ENCODE measurements at regions not wholly inside any gene's neighbourhood (a gene's known extent, or its start where the extent isn't known, plus 50 kb on each side); places are given as distances from the start of the nearest gene placed in this dataset.
"Not testable (repeated sequence)": the region's sequence is repeated elsewhere in the genome, so short reads cannot be mapped to it uniquely, and the experiment has no call there.

- DNase-seq (ENCODE audit: extremely low read depth, low read depth): no peak
- TF ChIP-seq CTCF (IDR thresholded peaks at IDR 0.05; ENCODE audit: low read depth, low read length): no peak
Measured at GRCh38 chr4:160717848-160718247, 1446.0 kb downstream of the FSTL5 start.

- no peak for DNase-seq (ENCODE audit: extremely low read depth, low read depth)
- no peak for TF ChIP-seq CTCF (IDR thresholded peaks at IDR 0.05; ENCODE audit: low read depth, low read length)
Measured at GRCh38 chr4:160724063-160724462, 1439.7 kb downstream of the FSTL5 start.

GRCh38 chr4:160745126-160745525 lies 1418.7 kb downstream of the FSTL5 start:
- TF ChIP-seq CTCF (IDR thresholded peaks at IDR 0.05; ENCODE audit: low read depth, low read length): no peak
- DNase-seq (ENCODE audit: extremely low read depth, low read depth): no peak

GRCh38 chr4:160746585-160746984 lies 1417.2 kb downstream of the FSTL5 start:
- not testable (repeated sequence) for DNase-seq (ENCODE audit: extremely low read depth, low read depth)

- no peak for TF ChIP-seq CTCF (IDR thresholded peaks at IDR 0.05; ENCODE audit: low read depth, low read length)
- no peak for DNase-seq (ENCODE audit: extremely low read depth, low read depth)
Measured at GRCh38 chr4:160772668-160773067, 1391.1 kb downstream of the FSTL5 start.

- no peak for DNase-seq (ENCODE audit: extremely low read depth, low read depth)
- TF ChIP-seq CTCF (IDR thresholded peaks at IDR 0.05; ENCODE audit: low read depth, low read length): no peak
Measured at GRCh38 chr4:160795216-160795615, 1368.6 kb downstream of the FSTL5 start.

GRCh38 chr4:160808174-160808573 lies 1355.6 kb downstream of the FSTL5 start:
- no peak for DNase-seq (ENCODE audit: extremely low read depth, low read depth)
- no peak for TF ChIP-seq CTCF (IDR thresholded peaks at IDR 0.05; ENCODE audit: low read depth, low read length)

GRCh38 chr4:160809576-160809975 lies 1354.2 kb downstream of the FSTL5 start:
- TF ChIP-seq CTCF (IDR thresholded peaks at IDR 0.05; ENCODE audit: low read depth, low read length): no peak
- no peak for DNase-seq (ENCODE audit: extremely low read depth, low read depth)

All from AG09319 (cell line).